A673 (cell line): ENCODE measurements at regions not wholly inside any gene's neighbourhood (a gene's known extent, or its start where the extent isn't known, plus 50 kb on each side); places are given as distances from the start of the nearest gene placed in this dataset.

Experiments used
- CTCF ChIP-seq: fragments of 300-800, 200-600 bp; sonication (generic); conservative IDR thresholded peaks from 2 replicates; pipeline ENCODE4 v1.5.1; 2017; ENCODE audit warnings: low read depth, mild to moderate bottlenecking, antibody characterized with exemption, low read length, moderate library complexity, mixed read lengths
- EZH2 ChIP-seq: fragments of 200-600 bp; sonication (generic); IDR thresholded peaks from 2 replicates; pipeline ENCODE4 v1.6.1; 2017; ENCODE audit warnings: borderline replicate concordance, low read depth, mild to moderate bottlenecking, mixed read lengths, antibody characterized with exemption, low read length; ENCODE audit not compliant: poor library complexity, severe bottlenecking

- no peak for TF ChIP-seq CTCF
- no peak for TF ChIP-seq EZH2
Observed at GRCh38 chr12:72139411-72139810, 132.8 kb upstream of the TRHDE start.
